ENCODE measurements at regions not wholly inside any gene's neighbourhood (a gene's known extent, or its start where the extent isn't known, plus 50 kb on each side); places are given as distances from the start of the nearest gene placed in this dataset.
A peak's percentile ranks its signal among the peaks of the same experiment; 100 is the strongest.

DNA sequence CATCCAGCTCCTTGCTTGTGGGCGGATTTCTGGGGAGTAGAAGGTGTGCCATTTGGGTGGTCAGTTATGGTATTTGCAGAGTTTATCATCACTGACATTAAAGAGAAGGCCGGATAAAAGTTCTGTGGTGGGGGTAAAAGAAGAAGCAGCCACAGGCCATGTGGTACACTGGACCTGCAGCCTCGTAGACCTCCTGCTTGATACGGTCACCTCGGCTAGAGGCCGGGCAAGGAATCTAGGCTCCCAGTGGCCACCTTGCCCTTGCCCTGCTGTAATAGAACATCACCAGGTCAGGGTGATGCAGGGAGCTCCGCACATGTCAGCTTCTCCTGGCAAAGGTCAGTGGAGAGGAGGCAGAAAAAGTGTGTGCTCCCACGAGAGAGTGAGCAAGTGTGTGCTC is 376.1 kb upstream of the IRX4 start:
- no peak for DNase-seq

DNA sequence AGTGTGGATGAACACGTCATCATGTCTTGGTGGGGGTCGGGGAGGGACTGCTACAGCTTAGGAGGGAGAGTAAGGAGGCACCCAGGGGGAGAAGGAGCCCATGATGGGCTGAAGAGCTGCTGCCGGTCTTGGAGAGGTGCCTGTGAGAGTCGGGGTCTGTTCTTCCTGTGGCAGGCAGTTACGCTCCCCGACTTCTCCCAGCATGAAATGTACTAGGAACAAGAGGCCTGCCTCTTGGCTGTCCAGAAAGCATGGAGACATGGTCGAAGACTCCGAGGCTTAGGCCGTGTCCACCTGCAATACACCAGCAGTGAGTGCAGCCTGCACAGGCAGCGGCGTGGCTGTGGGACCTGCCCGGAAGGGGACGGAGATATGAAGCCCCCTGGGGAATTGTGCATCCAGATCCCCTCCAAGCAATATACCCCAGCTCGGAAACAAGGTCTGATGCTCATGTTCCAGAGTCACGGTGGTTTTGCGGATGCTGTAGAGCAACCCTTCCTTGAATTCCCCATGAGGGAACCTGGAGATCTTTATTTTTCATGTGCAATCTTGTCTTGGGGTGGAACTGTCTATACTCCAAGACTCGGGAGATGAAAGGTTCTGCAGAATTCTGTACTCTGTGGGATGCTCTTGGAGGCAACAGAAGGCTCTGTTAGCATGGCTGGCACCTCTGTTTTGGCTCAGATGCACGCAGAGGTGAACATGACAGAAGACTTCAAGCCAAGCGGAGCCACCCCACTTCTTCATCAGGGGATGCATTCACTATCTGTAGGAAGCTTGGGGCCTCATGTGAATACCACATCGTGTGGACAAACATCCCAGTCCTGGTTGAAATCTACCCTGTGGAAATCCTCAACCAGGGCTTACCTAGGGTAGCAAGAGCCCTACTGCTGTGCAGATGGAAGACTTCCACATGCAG is 374.9 kb upstream of the IRX4 start:
- DNase-seq: no peak

DNA sequence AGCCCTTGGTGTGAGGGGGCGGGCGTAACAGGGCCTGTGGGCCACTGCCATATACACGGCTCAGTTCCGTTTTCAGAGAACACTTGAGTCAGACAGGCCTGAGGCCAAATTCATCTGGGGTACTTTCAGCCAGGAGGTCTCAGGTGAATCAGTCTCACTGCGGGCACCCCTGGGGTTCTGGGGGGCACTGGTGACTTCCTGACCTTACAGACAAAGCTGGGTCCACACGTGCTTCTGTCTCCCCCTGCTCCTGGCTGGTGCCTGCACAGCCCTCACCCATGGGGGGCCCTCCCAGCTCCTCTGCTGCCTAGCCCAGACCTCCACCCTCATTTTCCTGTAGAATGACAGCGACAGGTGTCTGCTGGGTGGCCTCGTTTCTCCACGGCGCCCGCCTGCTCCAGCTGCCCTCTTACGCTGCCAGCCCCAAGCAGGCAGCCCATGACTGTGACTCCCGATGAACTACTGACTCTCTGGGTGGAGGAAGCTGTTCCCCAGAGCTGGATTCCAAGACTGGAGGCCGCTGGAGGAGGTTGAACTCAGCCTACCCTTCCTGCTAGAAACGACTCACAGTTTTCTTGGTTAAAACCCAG is 374.1 kb upstream of the IRX4 start:
- no peak for DNase-seq

DNA sequence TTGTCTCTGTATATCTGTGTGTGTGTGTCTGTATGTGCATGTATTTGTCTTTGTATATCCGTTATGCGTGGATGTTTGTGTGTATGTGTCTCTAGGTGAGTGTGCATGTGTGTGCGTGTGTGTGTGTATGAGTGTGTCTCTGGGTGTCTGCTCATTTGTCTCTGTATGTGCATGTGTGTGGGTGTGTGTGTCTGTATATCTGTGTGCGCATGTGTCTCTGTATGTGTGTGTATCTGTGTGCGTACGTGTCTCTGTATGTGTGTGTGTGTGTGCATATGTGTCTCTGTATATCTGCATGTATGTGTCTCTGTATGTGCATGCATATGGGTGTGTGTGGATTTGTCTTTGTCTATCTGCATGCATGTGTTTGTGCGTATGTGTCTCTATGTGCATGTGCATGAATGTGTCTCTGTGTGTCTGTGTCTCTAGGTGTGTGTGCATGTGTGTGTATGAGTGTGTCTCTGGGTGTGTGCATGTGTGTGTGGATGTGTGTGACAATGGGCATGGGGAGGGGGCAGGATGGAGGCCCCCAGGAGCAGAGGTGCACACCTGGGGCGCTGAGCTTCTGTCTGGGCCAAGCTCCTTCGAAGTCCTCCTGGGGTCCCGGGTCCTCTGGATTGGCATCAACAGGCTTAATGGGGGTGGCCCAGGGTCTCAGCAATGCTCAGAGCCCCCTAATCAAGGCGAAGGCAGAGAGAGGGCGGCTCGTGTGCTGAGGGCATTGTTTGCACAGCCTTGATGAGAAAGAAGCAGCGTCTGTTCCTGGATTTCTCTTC is 373.4 kb upstream of the IRX4 start:
- no peak for DNase-seq

DNA sequence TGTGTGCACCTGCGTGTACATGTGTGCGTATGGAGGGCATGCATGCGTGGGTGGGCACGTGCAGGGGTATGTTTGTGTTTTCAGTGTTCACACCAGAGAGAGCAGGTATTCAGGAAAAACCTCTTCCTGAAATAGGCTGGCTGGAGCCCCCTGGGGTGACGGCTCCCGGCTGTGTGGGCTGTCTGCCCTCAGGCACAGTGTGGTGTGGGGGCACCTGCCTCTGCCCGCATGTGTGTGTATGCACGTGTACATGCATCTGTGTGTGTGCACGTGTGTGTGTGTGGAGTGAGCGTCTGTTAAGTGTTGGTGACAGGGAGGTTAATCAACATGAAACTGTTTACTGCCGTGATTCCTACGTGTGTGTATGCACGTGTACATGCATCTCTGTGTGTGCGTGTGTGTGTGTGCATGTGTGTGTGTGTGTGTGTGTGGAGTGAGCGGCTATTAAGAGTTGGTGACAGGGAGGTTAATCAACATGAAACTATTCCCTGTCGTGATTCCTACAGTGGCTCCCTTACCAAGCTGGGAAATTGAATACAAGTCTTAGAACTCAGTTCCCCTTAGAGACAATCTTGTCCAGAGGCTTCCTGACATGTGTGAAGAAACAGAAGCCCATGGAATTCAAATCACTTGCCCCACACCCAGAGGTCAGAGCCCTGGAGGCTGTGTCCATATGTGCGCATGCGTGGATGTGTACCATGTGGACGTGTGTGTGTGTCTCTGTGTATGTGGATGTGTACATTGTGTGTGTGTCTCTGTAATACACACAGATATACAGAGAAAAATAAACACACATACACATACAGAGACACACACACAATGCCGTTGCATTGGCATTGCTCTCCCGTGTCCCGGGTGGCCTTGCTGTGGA is 372.4 kb upstream of the IRX4 start:
- DNase-seq: no peak

DNA sequence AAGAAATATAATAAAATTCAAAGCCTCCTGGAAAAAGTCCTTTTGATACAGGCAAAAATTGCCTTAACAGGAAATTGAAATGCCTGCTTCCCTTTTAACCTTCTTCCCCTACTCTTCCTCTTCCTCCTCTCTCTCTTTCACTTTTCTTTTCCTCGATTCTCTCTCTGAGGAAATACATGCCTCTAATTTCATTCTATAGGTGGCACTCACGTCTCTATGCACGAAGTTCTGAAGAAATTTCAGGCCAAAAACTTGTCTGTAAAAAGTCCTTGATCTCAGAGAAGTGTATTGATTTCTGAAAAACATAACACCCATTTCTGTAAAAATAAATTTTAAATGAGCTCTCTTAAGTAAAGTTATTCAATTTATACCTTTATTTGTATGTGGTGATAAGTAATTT is 371.7 kb upstream of the IRX4 start:
- DNase-seq: no peak

DNA sequence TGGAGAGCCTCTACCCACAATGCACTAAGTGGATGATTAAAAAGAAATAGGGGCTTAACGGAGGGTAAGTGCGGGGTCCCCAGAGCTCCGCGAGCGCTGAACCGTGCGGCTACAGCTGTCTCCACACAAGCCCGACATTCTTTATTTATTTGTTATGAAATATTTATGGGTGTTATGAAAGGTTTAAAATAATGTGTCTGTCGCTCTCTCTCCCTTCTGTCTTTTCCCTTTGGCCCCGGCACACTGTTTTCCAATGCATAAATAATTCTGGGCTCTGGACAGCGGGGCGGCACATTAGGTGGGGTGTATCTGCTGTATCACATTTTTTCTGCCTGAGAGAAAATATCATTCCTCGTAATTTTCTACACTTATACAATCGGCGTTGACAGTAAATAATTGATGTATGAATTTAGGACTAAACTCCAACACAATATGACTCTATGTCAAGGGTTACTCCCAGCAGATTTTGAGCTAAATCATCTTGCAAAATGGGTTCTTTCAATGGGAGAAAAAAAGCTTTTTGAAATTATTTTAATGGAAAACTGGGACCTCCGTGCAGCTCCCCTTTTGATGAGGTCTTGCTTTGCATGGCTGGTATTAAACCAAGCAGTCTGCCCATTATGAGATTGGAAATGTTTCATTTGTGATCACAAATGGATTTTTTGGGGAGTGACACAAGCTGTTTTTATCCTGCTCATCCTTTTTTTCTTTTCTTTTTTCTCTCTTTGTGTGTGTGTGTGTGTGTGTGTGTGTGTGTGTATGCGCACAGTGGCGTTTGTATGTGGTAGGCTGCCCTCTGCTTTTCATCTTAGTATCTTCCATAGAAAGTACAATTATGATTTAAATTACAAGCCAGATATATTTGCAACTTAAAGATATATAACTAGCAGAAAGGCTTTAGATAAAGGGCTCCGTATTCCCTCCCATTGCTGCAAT is 370.6 kb upstream of the IRX4 start:
- DNase-seq: no peak

DNA sequence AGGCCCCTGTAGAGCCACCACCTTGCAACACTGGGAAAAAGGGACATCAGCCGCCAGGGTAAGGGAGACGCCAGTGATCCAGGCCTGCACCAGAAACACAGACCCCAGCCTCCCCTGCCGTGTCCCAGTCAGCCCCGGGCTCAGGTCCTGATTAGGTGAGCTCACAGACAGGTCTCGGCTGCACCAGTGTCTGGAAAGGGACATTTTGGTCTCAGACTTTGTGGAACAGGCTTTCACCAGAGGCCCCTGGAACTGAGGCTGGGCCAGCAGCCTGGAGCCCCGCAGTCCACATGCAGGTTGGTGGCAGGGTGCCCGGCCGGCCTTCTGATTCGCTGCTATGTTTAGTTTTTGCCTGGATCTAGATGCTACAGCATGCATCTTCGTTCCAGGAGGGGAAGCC is 369.0 kb upstream of the IRX4 start:
- DNase-seq: no peak

DNA sequence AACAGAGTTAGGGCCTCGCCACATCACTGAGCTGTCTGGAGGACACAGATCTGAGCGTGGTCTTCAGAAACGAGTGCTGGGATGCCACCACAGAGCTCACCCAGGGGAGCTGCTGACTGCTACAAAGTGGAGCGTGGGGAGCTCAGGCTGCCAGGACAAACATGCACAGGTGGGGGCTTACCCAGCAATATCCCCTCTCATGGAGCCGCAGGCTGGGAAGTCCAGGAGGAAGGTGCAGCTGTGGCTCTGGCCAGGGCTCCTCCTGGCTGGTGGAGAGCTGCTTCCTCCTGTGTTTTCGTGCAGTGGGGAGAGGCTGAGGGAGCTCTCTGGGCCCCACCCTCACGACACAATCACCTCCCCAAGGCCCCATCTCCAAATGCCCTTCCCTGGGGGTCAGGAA is 368.6 kb upstream of the IRX4 start:
- DNase-seq: no peak

DNA sequence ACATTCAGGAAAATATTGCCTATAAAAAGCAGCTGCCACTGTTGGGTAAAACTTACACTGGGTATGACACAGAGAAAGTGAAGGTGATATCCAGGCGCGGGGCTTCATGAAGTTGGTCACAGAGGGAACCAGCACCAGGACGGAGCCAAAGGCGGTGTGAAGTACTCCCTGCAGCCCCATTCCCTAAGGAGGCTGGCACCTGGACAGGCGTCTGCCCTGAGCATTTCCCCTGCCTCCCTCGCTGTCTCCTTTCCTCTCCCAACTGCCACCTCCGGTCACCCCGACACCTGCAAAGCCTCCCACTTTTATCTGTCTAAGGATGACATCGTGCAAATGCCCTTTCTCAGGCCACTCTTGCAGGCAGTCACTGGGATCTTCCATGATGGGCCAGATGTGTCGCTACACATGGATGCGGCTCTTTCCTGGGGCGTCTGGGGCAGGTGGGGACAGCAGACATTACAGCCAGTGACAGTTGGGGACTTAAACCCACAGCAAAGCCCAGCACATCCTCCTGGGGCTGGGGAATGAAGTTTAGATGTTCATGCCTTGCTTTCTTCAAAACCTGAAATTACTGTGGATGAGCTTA is 367.7 kb upstream of the IRX4 start:
- no peak for DNase-seq

DNA sequence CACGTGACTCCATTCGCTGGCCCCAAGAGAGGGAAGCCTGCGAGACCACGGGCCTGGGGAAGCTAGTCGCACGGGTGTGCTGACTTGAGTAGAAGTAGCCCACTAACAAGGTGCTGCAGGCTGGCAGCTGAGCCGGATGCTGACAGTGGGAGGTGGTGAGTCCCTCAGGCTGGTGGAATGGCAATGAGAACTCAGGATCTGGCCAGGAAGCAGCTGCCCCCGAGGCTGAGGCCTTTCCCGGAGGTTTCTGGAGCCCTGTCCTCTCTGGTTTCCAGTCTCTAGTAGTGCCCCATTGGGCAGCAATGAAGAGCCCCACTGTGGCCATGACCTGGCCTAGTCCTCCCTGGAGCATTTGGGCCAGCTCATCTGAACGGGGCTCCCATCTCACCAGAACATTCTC is 366.7 kb upstream of the IRX4 start:
- no peak for DNase-seq

DNA sequence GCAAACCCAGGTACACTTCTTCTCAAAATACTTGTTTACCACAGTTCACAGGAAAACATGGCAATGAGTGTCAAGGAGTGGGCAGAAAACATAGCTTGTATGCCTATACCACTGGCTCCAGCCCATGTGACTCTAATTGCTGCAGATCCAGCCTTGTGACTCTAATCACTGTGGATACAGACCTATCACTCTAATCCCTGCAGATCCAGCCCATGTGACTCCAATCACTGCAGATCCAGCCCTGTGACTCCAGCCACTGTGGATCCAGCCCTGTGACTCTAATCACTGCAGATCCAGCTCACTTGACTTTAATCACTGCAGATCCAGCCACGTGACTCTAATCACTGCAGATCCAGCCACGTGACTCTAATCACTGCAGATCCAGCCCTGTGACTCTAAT is 366.3 kb upstream of the IRX4 start:
- no peak for DNase-seq

DNA sequence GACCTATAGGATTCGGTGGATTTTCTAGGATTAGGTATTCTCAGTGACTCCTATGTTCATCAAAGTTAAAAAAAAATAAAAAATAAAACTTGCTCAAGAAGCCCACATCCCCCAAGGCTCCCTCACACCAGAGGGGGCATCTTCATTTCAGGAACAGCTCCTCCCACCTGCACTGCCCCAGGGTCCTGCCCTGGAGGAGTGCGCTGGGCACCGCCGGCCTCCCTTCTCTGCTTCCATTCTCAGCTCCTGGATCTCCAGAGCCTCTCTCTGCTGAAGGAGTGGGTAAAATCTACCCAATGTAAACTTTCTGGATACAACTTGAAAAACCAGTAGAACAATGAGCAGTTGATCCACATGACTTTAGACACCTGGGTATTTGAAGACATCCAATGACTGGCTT is 359.8 kb upstream of the IRX4 start:
- no peak for DNase-seq

DNA sequence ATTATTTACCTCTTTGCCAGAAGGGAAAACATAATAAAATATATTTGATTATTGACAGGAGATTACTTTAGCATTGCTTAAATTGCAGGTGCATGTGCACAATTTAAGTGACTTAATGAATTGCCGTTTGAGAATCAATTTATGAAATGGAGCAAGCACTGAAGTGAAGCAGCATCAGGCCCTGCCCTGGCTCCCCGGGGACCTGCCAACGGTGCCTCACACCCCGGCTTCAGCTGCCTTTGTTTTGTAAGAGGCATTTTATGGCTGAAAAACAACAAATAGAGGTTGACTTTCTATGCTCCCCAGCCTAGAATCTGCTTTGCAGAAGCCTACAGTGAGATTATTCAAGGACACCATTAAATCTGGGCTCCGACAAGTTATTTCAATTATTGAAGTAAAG is 359.1 kb upstream of the IRX4 start:
- no peak for DNase-seq

DNA sequence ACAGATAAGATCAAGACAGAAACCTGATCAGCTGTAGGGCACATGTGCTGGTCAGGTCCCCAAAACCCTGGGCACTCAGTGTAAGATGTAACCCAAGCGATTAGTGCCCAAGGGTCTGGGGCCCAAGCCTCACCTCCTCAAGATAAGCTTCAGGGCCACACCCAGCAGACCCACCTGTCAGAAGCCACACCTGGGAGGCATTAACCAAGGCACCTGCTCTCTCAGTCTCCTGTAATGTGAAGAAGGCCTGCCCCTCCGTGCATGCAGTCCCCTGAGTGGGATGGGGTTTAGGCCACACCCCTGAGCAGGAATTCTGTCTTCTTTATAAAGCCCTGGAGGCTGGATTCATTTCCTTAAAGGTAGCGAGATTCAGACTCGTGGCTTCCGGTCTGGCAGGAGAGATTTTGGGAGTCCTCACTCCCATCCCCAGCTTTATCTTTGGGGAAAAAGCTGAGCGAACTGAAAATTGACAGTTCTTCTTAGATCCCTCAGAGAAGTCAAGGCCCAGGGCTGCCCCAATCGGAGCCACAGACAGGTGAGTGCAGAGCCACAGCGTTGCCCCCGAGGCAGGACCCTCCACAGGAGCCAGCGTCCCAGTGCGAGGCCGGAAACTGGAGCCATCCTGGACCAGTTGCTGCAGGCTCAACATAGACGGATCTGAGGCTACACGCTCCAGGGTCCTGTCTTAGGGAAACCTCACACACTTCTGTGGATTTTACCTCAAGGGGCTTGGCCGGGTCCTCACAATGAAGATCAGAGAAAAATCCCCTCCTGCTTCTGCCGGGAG is 357.6 kb upstream of the IRX4 start:
- no peak for DNase-seq

DNA sequence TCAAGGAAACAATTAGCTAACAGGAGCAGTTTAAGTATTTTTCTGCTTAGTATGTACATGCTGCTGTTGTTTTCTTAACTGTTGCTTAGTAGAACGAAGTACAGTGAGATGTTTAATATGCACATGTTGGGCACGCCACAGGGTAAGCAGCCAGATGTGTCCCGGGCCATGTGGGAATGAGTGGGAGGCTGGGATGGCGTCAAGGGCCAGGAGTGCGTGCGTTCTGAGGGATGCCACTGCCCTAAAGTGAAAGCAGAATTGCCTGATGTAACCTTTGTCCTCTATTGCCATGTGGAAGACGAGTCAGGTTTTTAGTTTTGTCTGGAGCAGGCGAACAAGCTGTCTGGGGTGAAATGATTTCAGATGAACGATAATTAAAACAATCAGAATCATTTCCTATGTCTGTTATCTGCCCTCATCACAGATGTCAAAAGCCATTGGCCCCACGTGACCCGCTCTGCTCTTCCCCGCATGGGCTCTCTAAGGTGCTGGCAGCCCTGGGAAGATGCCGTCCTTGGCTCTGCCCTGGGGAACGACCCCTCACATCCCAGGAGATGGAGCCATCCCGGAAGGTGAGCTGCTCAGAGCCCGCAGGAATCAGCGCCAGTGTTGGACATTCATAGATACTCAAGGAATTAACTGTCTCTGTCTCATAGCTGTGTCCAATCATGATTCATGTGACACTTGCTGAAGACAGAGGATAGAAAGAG is 356.6 kb upstream of the IRX4 start:
- DNase-seq: peak; percentile 5

DNA sequence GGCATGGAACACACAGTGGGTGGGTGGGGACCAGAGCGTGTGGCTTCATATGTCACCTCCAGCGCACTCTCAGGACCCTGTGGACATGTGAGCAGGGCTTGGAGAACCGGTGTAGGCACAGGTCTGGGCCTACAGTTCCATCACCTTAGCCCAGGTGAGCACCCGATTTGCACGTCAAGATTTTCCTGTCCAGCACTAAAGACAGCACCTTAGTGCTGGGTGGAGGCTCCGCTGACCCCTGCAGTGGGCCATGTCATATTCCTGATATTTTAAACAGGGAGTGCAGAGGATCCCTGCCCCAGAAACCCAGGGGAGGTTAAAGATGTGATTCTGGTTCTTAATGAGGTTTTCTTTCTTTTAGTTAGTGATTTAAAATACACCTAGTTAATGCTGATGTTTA is 356.0 kb upstream of the IRX4 start:
- no peak for DNase-seq

DNA sequence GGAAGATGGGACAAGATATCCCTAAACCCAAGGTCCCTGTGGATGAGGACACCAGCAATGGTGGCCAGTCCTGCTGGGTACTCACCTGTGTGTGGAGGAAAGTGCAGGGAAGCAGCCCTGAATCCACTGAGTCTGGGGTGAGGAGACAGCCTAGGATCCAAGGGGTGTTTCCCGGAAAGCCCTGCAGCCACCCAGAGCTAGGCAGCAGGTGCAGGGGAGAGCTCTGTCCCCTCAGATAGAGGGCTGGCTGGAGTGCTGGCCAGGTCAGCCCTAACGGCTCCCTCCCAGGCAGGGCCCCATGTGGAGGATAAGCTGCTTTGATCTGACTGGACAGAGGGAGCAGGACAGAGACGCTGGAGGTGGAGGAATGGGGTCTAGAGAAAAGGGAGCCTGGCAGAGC is 344.7 kb upstream of the IRX4 start:
- DNase-seq: no peak

DNA sequence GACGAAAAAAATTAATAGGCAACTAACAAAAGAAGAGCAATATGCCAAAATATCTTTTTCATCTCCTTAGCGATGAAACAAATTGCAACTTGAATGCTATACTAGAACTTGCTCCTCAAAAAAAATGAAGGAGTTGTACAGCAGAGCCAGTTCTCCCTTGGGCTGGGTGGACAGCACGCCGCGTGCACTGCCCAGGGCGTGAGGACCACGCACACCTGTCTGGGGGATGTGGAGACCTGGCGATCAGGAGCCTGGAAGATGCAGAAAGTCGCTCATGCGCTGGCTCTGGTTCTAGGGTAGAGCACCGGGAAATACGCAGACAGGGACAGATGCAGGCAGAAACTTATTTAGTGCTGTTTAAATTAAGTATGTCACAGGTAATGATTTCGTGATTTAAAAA is 342.0 kb upstream of the IRX4 start:
- no peak for DNase-seq

DNA sequence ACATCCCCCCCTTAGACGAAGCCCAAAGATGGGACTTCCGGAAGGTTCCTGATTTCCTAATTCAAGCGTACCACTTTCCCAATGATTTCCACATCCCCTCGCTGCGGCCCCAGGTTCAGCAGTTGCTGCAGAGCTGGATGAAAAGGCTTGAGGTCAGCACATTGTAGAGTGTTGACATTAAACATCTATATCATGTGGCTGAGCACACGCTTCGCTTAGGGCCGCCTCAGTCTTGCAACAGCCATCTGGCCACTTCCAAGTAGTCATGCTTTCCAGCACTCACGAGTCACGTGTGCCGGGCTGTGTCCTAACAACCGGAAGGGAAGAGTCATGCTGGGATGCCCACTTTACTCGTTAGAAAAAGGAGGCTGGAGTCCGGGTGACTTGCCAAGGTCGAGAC is 340.6 kb upstream of the IRX4 start:
- no peak for DNase-seq
